Colonic mucosa (tissue), 4 donors: ENCODE measurements at regions not wholly inside any gene's neighbourhood (a gene's known extent, or its start where the extent isn't known, plus 50 kb on each side); places are given as distances from the start of the nearest gene placed in this dataset.

Experiments used
- DNase-seq: peaks from one replicate; pipeline ENCODE4 v3.0.0-alpha.2; 2020
- H3K27ac ChIP-seq: fragments of 200-600 bp; one replicate; pipeline ENCODE4 v1.8.0; 2021
- H3K27me3 ChIP-seq: fragments of 200-600 bp; one replicate; pipeline ENCODE4 v1.8.0; 2021
- H3K36me3 ChIP-seq: fragments of 200-600 bp; one replicate; pipeline ENCODE4 v1.8.0; 2021
- H3K4me1 ChIP-seq: fragments of 200-600 bp; one replicate; pipeline ENCODE4 v1.8.0; 2021; ENCODE audit warnings: mild to moderate bottlenecking
- H3K4me3 ChIP-seq: fragments of 200-600 bp; one replicate; pipeline ENCODE4 v1.8.0; 2021
- H3K9ac ChIP-seq, 2 donors: one replicate each; pipeline ENCODE4 v1.7.0; 2013; ENCODE audit warnings: control low read depth in 2 of 2, low read depth in 2 of 2, low read length in 2 of 2
- H3K9me3 ChIP-seq: fragments of 200-600 bp; one replicate; pipeline ENCODE4 v1.8.0; 2021
- intact Hi-C: fragments of 100-400 bp; cut with DNase I; formaldehyde crosslinking; loops from one replicate; pipeline ENCODE4 v1.14.1; 2022
- TF ChIP-seq, protein P1 (sequence below): fragments of 200-600 bp; IDR thresholded peaks from one replicate; pipeline ENCODE4 v1.8.0; 2022; ENCODE audit warnings: antibody characterized with exemption, mild to moderate bottlenecking
- donor health status: healthy.
- donor health status: DM: no; HTN: no; CAD: no.
- donor health status: DM: no; HTN: no; CAD: no.

DNA sequence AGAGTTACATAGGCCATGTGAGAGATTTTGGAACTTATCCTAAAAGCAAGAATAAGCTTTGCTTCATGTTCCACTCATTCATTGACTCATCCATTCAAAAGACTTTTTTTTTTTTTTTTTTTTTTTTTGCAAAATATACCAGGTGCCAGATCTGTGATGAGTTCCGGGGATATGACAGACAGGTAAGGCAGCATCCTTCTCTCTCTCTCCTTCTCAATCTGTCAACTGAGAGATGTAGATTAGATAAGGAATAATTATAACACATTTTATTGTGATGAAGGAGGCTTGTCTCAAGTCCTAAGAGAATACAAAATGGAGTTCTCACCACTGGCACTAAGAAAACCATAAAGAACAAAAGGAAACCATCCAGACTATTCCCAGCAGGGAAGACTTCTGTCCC, 190.2 kb upstream of the CPEB2 start:
- DNase-seq: no peak
- TF ChIP-seq, protein P1, sequence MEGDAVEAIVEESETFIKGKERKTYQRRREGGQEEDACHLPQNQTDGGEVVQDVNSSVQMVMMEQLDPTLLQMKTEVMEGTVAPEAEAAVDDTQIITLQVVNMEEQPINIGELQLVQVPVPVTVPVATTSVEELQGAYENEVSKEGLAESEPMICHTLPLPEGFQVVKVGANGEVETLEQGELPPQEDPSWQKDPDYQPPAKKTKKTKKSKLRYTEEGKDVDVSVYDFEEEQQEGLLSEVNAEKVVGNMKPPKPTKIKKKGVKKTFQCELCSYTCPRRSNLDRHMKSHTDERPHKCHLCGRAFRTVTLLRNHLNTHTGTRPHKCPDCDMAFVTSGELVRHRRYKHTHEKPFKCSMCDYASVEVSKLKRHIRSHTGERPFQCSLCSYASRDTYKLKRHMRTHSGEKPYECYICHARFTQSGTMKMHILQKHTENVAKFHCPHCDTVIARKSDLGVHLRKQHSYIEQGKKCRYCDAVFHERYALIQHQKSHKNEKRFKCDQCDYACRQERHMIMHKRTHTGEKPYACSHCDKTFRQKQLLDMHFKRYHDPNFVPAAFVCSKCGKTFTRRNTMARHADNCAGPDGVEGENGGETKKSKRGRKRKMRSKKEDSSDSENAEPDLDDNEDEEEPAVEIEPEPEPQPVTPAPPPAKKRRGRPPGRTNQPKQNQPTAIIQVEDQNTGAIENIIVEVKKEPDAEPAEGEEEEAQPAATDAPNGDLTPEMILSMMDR: no peak
- Histone ChIP-seq H3K9me3 (no peaks in the 10 kb centered on the region), H3K4me3 (no peak overlapping the region), H3K36me3 (no peaks in the 10 kb centered on the region), H3K27me3 (no peaks in the 10 kb centered on the region), H3K4me1 (no peaks in the 10 kb centered on the region), H3K27ac (no peak overlapping the region), H3K9ac (no peak overlapping the region)
- intact Hi-C loops: no loop called here

DNA sequence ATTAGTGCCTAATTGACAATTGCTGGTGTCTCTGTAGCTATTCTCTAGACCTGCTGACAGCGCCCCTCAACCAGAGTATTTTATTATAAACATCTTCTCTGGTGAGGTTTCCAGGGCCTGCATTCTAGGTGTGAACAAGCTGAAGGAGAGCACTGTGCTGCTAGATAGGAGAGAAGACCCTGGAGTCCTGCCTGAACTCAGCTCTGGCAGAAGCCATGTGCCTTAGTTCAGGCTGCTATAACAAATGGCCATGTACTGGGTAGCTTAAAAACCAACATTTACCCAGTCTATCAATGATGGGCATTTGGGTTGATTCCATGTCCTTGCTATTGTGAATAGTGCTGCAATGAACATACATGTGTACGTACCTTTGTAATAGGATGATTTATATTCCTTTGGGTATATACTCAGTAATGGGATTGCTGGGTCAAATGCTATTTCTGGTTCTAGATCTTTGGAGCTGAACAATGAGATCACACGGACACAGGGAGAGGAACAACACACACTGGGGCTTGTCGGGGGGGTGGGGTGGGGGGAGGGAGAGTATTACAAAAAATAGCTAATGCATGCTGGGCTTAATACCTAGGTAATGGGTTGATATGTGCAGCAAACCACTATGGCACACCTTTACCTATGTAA, 185.5 kb upstream of the CPEB2 start:
- DNase-seq: no peak
- Histone ChIP-seq H3K9ac (no peak overlapping the region), H3K27me3 (no peaks in the 10 kb centered on the region), H3K4me3 (no peak overlapping the region), H3K27ac (no peak overlapping the region), H3K9me3 (no peaks in the 10 kb centered on the region), H3K4me1 (no peaks in the 10 kb centered on the region), H3K36me3 (no peaks in the 10 kb centered on the region)
- TF ChIP-seq, protein P1: no peak
- intact Hi-C loops: no loop called here

DNA sequence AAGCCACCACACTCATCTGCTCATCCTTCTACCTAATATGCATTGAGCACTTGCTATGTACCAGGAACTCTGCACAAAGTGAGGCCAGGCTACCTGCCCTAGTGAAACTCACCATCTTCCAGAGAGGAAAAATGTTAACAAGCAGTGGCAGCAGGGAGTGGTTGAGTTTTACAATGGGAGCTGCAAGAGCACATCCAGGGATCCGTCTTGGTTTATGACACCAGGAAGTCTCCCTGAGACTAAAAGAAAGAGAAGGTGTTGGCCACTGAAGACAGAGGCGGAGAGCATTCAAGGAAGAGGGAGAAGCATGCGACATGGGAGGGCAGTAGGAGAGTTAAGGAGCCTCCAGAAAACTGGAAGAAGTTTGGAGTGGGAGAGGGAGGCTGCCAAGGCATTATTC, 178.1 kb upstream of the CPEB2 start:
- Histone ChIP-seq H3K27me3 (no peaks in the 10 kb centered on the region), H3K9ac (no peak overlapping the region), H3K9me3 (no peaks in the 10 kb centered on the region), H3K36me3 (no peaks in the 10 kb centered on the region), H3K4me3 (no peak overlapping the region), H3K4me1 (no peaks in the 10 kb centered on the region), H3K27ac (peak overlapping the region; percentile 27)
- TF ChIP-seq, protein P1: no peak
- intact Hi-C loops: no loop called here
- DNase-seq: peak; percentile 65

DNA sequence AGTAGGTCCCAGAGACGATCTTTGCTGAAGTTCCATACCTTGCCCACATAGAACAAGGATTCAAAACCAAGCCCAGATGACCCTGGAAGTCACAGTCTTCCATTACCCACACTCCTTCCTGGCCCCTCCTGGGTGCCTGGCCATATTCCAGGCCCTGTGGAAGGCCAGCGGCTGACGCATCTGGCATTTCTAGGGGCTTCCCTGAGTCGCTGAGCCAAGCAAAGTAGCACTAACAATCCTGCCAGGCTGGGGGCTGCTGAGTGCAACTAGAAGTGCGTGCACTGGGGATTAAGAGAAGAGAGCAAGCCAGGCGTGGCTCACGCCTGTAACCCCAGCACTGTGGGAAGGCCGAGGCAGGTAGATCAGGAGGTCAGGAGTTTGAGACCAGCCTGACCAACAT, 175.2 kb upstream of the CPEB2 start:
- intact Hi-C loops: no loop called here
- Histone ChIP-seq H3K27me3 (no peaks in the 10 kb centered on the region), H3K4me1 (no peaks in the 10 kb centered on the region), H3K9ac (no peak overlapping the region), H3K36me3 (no peaks in the 10 kb centered on the region), H3K9me3 (no peaks in the 10 kb centered on the region), H3K4me3 (no peak overlapping the region), H3K27ac (no peak overlapping the region)
- TF ChIP-seq, protein P1: no peak
- no peak for DNase-seq

DNA sequence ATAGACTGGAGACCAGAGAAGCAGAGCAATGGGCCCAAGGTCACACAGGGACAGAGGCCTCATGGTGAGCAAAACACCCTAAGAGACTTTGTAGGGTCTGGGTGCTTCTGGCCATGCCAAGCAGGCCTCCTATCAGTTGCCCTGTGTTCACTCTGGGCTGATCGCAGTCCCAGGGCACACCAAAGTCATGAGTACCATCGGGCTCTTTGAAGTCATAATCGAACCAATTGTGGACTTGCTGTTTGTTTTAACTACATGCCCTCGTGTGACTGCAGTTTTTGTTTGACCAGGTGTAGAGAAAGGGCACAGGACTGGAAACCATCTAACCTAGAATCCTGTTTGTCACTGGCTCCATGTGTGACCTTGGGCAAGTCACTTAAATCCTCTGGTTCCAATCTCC, 172.5 kb upstream of the CPEB2 start:
- DNase-seq: no peak
- intact Hi-C loops: no loop called here

More for the DNA sequence above, 172.5 kb upstream of the CPEB2 start:
- H3K9ac ChIP-seq: no peak overlapping the region
- H3K4me3 ChIP-seq: no peak overlapping the region
- H3K36me3 ChIP-seq: no peaks in the 10 kb centered on the region
- TF ChIP-seq, protein P1: no peak
- H3K27me3 ChIP-seq: no peaks in the 10 kb centered on the region
- no peak overlapping the region for H3K27ac ChIP-seq
- no peaks in the 10 kb centered on the region for H3K4me1 ChIP-seq
- no peaks in the 10 kb centered on the region for H3K9me3 ChIP-seq
